GM19351 (cell line): ENCODE measurements at regions not wholly inside any gene's neighbourhood (a gene's known extent, or its start where the extent isn't known, plus 50 kb on each side); places are given as distances from the start of the nearest gene placed in this dataset.
"Not testable (repeated sequence)": the region's sequence is repeated elsewhere in the genome, so short reads cannot be mapped to it uniquely, and the experiment has no call there.

ENCODE experiments used
- ATAC-seq: cut with Tn5 transposase; IDR thresholded peaks from one replicate; pipeline ENCODE4 v1.9.1; 2021; ENCODE audit warnings: mild to moderate bottlenecking, moderate library complexity; ENCODE audit not compliant: unreplicated experiment

DNA sequence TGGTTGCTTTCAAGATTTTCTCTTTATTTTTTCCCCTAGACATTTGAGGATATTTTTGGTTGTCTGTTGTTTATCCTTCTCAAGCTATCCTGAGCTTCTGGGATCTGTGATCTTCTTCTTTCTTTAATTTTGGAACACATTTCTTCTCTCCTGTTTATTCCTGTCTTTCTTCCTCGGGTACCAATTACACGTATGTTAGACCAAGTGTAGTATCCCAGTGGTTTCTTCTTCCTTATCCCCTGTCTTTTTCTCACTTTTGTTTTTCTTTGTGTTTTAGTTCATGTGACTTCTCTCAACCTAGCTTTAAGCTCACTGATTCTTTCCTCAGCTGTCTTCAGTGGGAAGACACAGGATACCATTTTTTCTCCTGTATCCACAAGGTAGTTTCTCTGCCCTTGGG, 120.0 kb downstream of the GALR1 start:
- ATAC-seq: no peak

DNA sequence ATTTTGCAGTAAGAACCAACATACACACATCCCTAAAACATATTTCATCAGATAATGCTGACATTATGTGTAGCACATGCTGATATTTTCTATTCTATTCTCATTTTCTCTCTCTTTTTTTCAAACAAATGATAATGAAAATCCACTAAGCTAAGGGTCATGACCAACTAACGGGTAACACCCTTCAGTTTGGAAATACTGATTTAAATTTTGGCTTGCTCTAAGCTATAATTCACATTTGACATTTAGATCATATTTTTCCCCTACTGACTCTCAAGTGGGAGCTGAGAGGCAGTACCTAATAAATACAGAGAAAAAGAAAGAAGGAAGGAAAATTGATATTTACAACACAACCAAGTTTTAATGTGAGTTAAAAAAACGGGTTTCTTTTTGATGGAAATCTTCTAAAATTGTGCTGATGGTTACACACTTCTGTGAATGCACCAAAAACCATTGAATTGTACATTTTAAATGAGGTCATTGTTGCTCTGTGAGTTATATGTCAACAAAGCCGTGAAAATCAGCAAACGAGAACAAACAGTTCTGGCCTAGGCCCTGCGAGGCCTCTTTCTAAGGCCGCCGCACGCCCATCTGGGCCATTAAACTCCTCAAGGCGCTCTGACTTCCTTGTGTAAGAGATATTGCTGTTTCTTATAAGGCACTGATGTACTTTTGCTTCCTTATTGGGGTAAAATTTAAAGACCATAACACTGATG, 124.2 kb downstream of the GALR1 start:
- ATAC-seq: no peak

DNA sequence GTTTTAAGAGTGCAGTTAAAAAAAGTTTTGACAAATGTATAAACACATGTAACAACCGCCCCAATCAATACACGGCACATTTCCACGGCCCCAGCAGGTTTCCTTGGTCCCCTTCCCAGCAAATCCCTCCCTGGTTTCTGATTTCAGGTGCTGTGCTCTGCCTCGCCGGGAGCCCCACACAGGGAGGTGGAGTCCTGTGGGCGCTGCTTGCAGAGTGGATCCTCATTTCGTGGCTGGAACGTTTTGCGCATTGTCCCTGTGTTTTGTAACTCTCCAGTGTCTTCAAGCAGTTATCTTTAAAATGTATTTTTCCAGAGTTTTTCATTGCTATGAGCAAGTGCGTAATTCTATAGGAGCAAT, 124.8 kb downstream of the GALR1 start:
- no peak for ATAC-seq

DNA sequence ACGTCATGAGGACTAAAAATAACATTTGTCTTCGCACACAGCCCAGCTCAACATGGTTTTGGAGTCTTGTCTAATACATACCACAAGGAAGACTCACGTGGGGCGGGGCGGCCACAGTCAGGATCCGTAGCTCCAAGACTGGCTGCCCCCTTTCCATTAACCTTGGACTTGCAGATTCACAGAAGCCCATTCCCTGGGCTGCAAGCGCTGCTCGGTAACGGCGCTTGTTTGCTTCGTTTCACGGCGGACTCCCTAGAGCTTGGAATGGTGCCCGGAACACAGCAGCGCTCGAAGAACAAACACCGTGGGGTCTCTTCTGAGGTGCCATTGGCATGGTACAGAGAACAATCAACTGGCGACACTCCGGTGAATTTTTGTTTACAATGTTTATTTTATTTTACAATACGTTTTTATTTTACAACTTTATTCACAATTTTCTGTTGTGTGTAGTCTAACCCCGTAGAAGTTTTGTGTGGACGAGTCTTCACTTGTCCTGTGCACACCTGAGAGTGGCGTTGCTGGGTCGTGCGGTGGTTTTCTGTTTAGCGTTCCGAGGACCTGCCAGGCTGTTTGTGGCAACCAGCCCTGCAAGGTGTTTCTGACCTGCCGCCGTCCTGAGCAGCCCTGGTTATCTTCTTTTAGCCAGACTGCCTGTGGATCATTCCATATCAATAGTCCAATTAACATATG, 126.5 kb downstream of the GALR1 start:
- ATAC-seq: no peak

DNA sequence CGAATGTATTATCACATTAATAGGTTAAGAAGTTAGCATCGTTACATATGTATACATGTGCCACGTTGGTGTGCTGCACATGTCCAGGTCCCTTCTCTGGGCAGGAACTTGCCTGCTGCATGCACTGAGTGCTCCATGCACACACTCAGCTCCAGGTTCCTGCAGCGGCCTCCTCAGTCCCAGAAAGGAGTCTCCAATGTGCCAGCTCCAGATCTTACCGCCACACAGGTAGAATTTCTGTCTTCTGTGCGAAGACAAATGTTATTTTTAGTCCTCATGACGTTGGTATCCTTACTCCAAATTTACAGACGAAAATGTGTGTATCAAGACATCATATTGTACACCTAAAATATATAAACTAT, 127.1 kb downstream of the GALR1 start:
- no peak for ATAC-seq

DNA sequence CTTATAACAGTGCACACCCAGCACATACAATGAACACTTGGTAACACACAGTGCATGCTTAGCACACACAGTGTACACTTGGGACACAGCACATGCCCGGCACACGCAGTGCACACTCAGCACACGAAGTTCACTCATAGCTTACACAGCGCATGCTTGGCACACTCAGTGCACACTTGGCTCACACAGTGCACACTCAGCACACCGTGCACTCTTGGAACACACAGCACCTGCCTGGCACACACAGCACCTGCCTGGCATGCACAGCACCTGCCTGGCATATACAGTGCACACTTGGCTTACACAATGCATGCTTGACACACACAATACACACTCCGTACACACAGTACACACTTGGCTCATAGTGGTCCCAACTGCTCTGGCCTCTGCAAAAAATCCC, 128.2 kb downstream of the GALR1 start:
- no peak for ATAC-seq

DNA sequence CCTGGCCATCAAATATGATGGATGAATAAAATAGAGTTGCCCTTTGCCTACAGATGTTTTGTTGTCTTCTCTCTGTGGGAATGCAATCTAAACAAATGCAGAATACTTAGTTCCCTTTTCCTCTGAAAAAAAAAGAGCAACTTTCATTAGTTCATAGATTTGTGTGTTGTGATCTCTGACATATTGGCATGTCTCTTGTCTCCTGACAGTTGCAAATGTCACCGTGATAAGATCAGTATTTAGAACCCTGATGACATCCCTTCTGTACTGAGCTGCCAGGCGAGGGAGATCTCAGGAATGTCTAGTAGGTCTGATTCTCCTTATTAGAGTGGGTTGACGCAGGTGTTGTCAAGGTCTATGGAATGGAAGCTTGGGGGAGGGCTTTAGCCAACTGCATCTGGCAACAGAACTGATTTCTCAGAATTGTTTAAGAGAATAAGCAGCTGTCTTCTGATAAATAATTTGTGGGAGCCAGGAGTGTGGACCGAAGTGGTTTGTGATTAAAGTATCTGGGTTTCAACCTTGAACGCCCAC, 130.4 kb downstream of the GALR1 start:
- ATAC-seq: no peak

DNA sequence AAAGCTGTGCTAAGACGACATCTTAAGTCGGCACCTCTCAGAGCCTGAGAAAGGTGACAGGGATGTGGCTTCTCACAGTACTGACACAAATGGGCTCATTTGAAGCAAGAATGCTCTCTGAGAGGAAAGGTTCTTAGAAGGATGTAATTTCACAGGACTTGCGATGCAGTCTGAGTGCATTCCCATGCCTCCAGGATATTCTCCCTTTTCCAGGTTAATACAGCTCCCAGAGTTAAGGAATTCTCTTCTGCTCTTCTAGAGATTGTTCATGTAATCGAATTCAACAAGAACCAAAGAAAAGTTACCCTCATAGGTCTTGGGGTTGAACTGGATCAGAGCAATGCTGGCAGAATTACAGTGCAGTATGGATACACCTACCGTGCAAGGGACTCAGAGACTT, 131.0 kb downstream of the GALR1 start:
- no peak for ATAC-seq

DNA sequence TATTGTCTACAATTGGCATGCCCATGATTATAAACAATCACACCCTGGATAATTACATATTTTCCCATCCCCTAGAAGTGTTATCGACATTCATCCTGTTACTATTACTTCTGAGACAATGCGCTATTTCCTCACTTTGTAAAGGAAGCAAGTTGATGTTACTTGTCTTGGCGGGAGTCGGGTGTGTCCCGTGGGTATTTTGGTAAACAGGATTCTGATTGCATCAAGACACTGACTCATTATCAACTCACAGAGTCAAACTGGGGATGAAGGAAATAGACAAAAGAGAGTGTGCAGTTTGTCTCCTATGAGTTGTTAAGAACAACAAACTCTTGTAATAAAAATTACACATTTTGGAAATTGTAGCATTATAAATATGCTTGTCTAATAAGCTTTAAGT, 142.7 kb downstream of the GALR1 start:
- ATAC-seq: no peak

DNA sequence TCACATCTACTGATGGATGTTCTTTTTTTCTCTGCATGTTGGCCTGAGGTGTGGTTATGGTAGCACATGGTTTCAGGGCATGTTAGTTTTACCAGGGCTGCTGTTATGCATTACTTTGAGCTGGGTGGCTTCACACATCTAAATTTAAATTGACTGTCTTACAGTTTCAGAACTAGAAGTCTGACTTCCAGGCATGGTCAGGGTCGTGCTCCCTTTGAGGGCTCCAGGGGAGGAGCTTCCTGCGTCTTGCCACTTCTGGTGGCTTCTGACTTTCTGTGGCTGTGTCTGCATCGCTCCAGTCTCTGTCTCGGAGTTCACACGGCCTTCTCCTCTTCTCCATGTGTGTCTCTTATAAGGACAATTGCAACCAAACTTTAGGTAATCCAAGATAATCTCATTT, 143.9 kb downstream of the GALR1 start:
- no peak for ATAC-seq

DNA sequence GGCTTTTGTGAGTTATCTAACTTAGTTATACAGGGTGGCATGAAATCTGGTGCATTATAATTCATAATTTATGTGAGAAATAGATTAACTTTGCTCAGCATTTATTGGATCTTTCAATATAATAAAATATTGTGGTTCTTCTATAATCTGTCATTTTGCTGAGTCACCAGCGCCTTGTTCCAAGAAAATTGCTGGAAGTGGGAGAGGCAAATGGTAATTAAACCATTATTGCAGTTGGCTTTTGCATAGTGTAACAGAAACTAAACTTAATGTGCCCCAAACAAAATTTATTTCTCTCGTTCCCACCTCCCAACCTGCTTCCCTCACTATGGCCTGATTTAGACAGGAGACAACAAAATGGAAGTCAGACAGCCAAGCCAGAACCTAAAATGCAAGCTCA, 146.3 kb downstream of the GALR1 start:
- ATAC-seq: no peak

DNA sequence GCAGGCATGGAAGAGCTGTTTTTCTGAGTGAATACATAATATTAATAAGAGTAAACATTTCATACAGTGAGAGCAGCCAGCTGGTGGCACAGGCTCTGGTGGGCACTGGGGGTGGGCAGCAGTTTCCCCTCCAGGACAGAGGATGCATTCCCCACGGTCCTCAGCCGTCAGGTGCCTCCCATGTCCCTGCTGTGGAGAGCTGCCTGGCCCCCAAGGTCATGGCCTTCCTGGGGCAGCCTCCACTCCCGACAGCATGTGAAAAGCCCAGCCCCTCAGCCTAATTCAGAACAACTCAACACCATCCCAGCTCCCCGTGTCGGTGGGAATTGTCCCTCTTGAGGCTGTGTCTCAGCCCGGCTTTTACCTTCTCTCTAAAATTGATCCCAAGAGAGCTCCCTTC, 147.4 kb downstream of the GALR1 start:
- no peak for ATAC-seq

DNA sequence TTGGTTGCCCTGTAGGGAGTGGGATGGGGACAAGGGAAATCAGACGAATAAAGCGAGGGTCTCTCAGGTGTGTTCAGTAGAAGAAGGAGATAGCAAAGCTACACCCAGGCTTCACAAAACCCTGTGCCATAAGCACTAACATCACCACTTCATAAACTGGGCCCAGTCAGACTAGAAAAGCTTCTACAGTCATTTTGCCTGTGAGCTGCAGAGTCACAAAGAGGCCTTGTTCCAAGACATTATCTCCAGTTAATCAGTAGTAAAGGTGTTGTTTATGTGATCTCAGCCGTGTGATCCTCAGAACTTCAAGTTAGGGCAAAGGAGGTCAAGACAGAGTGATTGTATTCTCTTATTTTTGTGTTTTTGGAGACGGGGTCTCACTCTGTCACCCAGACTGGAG, 148.0 kb downstream of the GALR1 start:
- no peak for ATAC-seq

DNA sequence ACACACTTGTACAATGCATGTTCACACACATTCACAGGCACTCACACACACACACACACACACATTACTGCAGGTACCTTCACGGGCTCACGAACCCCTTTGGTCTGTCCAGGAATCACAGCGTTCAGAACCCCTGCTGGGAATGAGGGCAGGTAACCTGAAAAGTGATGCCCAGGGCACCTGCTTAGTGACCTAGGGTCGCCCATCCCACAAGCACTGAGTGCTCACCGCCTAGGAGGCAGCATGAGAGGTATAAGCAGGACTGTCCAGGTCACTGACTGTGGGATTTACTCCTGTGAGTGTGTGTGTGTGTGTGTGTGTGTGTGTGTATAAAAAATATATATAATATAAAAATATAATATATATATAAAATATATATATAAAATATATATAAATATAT, 150.9 kb downstream of the GALR1 start:
- no peak for ATAC-seq

DNA sequence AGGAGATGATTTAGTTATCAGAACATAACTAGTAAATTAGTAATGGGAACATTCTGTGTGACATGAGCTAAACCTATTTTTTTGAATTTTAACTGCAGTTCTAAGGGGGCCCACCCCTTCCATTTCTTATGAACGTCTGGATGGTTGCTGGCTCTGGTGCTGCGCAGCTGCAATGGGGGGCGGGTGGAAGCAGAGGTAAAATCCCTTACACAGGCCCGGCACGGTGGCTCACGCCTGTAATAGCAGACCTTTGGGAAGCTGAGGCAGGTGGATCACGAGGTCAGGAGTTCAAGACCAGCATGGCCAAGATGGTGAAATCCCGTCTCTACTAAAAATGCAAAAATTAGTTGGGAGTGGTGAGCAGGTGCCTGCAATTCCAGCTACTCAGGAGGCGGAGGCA, 151.5 kb downstream of the GALR1 start:
- no peak for ATAC-seq

DNA sequence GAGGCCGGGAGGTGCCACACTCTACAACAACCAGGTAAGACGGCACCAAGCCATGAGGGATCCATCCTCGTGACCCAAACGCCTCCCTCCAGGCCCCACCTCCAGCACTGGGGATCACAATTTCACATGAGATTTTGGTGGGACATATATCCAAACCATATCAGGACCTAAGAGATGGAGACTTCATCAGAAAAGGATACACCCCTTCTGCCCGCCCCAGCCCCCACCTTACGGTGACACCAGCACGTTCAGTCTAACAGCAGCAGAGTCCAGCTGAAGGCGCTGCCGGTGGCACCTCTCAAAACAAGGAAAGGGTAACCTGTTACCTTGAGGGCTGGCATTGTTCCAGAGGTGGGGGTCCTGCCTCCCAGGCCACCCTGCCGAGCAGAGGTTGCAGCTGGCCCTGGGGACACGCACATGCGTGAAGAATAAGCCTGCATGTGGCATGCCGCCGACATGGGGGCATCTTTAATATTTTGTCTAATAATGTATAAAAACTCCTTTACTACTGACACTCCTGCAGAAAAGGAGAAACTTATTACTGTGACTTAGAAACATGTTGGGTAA, 154.4 kb downstream of the GALR1 start:
- no peak for ATAC-seq

DNA sequence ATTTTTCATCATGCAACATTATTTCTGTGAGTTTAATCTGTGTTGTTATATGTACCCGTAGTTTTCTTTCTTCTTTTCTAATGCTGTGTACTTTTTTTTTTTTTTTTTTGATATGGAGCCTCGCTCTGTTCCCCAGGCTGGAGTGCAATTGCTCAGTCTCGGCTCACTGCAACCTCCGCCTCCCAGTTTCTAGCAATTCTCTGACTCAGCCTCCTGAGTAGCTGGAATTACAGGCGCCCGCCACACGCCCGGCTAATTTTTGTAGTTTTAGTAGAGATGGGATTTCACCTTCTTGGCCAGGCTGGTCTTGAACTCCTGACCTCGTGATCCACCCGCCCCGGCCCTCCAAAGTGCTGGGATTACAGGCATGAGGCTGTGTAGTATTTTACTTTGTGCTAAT, 155.4 kb downstream of the GALR1 start:
- ATAC-seq: no peak

DNA sequence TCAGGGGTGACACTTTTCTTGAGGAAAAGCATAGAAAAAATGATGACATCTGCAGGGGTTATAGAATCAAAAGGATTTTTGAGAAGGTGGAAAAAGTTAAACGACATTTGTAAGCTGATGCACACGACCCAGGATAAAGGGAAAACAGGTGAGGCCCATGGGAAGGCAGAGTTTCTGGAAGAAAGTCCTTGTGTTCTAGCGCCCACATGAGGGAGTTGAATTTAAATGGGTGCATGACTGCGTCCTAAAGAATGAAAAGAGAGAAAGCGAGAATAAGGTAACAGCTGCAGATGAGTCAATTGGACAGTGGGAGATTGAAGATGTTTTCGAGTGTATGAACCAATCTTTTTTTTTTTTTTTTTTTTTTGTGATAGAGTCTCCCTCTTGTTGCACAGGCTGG, 158.1 kb downstream of the GALR1 start:
- no peak for ATAC-seq

DNA sequence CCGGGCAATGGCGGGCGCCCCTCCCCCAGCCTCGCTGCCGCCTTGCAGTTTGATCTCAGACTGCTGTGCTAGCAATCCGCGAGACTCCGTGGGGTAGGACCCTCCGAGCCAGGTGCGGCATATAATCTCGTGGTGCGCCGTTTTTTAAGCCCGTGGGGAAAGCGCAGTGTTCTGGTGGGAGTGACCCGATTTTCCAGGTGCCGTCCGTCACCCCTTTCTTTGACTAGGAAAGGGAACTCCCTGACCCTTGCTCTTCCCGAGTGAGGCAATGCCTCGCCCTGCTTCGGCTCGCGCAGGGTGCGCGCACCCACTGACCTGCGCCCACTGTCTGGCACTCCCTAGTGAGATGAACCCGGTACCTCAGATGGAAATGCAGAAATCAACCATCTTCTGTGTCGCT, 171.9 kb downstream of the GALR1 start:
- not testable (repeated sequence) for ATAC-seq

DNA sequence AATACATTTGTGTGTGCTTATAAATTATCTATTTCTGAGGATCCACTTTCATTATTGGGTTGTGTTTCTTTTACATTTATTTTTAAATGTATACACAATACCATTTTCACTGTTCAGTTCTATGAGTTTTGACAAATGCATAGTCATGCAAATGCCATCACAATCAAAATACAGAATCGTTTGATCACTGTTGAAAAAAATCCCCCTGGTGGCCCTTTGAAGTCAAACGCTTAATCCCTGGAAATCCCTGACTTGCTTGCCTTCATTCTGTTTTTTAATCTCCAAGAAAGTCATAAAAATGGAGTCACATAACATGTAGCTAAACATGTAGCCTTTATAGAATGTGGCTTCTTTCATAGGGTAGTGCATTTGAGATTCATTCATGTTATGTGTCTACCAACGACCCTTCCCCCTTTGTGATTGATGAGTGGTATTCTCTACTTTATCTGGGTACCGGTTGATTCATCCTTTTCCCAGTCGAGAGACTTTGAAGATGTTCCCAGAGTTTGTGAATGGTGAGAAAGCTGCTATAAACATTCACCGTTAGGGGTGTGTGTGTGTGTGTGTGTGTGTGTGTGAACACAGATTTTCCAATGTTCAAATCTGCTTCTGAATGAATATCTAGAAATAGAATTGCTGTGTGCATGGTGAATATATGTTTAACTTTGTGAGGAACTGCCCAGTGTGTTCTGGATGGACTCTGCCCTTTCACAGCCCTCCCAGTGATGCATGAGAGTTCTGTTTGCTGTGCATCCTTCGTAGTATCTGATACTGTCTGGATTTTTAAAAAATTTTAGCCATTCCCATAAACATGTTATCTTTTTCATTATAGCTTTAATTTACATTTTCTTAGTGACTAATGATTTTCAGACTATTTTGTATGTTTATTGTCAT, 173.6 kb downstream of the GALR1 start:
- ATAC-seq: no peak

DNA sequence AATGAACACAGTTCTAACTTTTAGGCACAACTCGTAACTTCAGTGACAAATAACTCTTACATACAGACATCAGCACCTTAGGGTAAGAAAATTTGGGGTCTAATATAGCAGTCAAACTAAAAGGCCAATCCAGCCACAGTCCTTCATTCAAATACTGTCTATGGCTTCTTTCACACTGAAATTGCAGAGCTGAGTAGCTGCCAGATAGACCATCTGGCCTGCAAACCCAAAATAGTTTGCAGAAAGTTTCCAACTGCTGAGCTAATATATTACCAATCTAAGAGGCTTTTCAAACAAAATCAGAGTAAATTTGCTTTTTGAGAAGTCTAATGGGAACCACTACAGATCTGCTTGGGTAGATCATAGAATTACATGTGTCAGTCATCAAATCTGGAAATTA, 183.4 kb downstream of the GALR1 start:
- ATAC-seq: no peak
